ENCODE measurements at regions not wholly inside any gene's neighbourhood (a gene's known extent, or its start where the extent isn't known, plus 50 kb on each side); places are given as distances from the start of the nearest gene placed in this dataset.

DNA sequence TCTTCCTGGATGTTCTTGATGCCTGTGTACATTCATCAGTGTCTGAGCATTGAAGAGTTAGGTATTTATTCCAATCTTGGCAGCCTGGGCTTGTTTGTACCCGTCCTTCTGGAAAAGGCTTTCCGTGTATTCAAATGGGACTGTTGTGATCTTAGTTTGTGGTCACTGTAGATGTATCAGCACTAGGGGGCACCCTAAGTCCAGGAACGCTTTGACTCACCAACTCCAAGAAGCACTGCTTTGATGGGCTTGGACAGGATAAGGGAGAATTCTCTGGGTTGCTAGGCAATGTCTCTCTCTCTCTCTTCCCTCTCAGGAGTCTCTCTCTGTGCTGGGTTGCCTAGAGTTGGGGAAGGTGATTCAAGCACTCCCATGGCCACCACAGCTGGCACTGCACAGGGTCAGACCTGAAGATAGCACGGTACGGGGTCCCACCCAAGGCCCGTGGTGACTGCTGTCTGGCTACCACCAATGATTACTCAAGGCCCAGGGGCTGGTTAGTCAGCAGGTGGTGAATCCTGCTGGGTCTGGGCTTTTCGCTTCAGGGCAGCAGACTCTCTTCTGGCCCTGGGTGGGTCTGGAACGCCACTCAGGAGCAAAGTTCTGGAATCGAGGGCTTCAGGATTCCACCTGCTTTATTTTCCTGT lies 211.1 kb upstream of the RGS6 start:
- TF ChIP-seq TAF1 (IDR thresholded peaks at IDR 0.05; ENCODE audit: borderline replicate concordance, insufficient read depth, low read length) = no peak
- no peak for TF ChIP-seq REST (IDR thresholded peaks at IDR 0.05; ENCODE audit: insufficient read depth in 1 of 2, low read depth in 2 of 2, low read length in 2 of 2)
- no peak for TF ChIP-seq SIN3A (IDR thresholded peaks at IDR 0.05; ENCODE audit: borderline replicate concordance, insufficient read depth, low read length)
- no peak for TF ChIP-seq POLR2AphosphoS5 (IDR thresholded peaks at IDR 0.05; ENCODE audit: low read depth, low read length)
